NB4 (cell line): ENCODE measurements at regions not wholly inside any gene's neighbourhood (a gene's known extent, or its start where the extent isn't known, plus 50 kb on each side); places are given as distances from the start of the nearest gene placed in this dataset.

Experiments used
- POLR2A ChIP-seq: IDR thresholded peaks from 2 replicates; pipeline ENCODE4 v1.6.1; 2011; ENCODE audit warnings: mild to moderate bottlenecking; ENCODE audit not compliant: insufficient read length; ENCODE audit errors: extremely low read depth
- TF ChIP-seq, protein P1 (sequence below): IDR thresholded peaks from one replicate; pipeline ENCODE4 v1.5.1; 2012; ENCODE audit warnings: low read depth, low read length

DNA sequence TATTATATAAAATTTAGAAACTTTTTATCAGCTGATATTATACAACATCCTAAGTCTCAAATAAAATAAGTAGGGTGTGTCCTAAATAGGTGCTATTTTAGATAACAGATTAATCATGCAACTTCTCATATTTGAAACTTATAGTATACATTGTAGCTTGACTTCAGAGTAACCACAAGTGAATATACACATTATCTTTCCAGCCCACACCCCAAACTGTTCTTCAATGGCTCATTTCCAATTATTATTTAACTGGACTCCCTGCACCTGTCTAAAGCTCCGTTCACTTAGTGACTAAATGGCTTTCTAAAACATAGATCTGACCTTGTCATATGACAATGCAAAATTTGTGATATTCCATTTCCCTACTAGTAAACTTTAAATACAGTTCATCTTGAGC, 490.9 kb upstream of the RGMB start:
- no peak for TF ChIP-seq POLR2A
- TF ChIP-seq, protein P1, sequence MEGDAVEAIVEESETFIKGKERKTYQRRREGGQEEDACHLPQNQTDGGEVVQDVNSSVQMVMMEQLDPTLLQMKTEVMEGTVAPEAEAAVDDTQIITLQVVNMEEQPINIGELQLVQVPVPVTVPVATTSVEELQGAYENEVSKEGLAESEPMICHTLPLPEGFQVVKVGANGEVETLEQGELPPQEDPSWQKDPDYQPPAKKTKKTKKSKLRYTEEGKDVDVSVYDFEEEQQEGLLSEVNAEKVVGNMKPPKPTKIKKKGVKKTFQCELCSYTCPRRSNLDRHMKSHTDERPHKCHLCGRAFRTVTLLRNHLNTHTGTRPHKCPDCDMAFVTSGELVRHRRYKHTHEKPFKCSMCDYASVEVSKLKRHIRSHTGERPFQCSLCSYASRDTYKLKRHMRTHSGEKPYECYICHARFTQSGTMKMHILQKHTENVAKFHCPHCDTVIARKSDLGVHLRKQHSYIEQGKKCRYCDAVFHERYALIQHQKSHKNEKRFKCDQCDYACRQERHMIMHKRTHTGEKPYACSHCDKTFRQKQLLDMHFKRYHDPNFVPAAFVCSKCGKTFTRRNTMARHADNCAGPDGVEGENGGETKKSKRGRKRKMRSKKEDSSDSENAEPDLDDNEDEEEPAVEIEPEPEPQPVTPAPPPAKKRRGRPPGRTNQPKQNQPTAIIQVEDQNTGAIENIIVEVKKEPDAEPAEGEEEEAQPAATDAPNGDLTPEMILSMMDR = no peak
